H1 (cell line): ENCODE measurements at regions not wholly inside any gene's neighbourhood (a gene's known extent, or its start where the extent isn't known, plus 50 kb on each side); places are given as distances from the start of the nearest gene placed in this dataset.

Experiments
- BACH1 ChIP-seq: IDR thresholded peaks from 2 replicates; pipeline ENCODE4 v1.6.1; 2012; ENCODE audit warnings: low read length, improper control_type of control experiment
- BRCA1 ChIP-seq: IDR thresholded peaks from 2 replicates; pipeline ENCODE4 v1.6.1; 2012; ENCODE audit warnings: low read depth, low read length, improper control_type of control experiment
- CHD7 ChIP-seq: fragments of 300-600 bp; sonication (generic); IDR thresholded peaks from 2 replicates; pipeline ENCODE4 v1.7.1; 2012; ENCODE audit warnings: low read length, moderate library complexity, mild to moderate bottlenecking, inconsistent platforms; ENCODE audit not compliant: insufficient replicate concordance
- CTBP2 ChIP-seq: IDR thresholded peaks from 2 replicates; pipeline ENCODE4 v1.7.0; 2011; ENCODE audit warnings: borderline replicate concordance, mild to moderate bottlenecking, moderate library complexity, mixed read lengths, low read length; ENCODE audit not compliant: insufficient read depth, insufficient read length
- HDAC2 ChIP-seq, 2 experiments: fragments of 300-600 bp in 1 of 2; sonication (generic) in 1 of 2; IDR thresholded peaks; 2 replicates each; pipeline ENCODE4 v1.6.1; 2011 to 2012; ENCODE audit warnings: low read depth in 2 of 2, low read length in 2 of 2, mild to moderate bottlenecking in 2 of 2, moderate library complexity in 2 of 2, borderline replicate concordance in 1 of 2, inconsistent platforms in 1 of 2
- JUN ChIP-seq: IDR thresholded peaks from 2 replicates; pipeline ENCODE4 v1.6.1; 2011; ENCODE audit warnings: low read depth, mild to moderate bottlenecking, improper control_type of control experiment, low read length
- POLR2A ChIP-seq, 2 experiments: IDR thresholded peaks; 1 replicate in 1 of 2; 2 replicates in 1 of 2; pipeline ENCODE4 v1.6.1; 2011; ENCODE audit warnings: low read depth in 2 of 2, low read length in 2 of 2, mild to moderate bottlenecking in 2 of 2; ENCODE audit errors: control extremely low read depth in 1 of 2
- RFX5 ChIP-seq: IDR thresholded peaks from 2 replicates; pipeline ENCODE4 v1.6.1; 2011; ENCODE audit warnings: low read depth, low read length, improper control_type of control experiment, borderline replicate concordance
- RNF2 ChIP-seq: fragments of 200-900, 300-1000 bp; sonication (generic); IDR thresholded peaks from 2 replicates; pipeline ENCODE4 v1.7.1; 2016; ENCODE audit warnings: borderline replicate concordance, low read depth, mild to moderate bottlenecking, antibody characterized with exemption, low read length; ENCODE audit not compliant: poor library complexity, severe bottlenecking; ENCODE audit errors: missing control alignments
- SAP30 ChIP-seq: fragments of 300-600 bp; sonication (generic); IDR thresholded peaks from 2 replicates; pipeline ENCODE4 v1.7.1; 2012; ENCODE audit warnings: low read length, moderate library complexity, mild to moderate bottlenecking, inconsistent platforms; ENCODE audit not compliant: insufficient read depth, insufficient replicate concordance
- SIX5 ChIP-seq: IDR thresholded peaks from 2 replicates; pipeline ENCODE4 v1.6.1; 2011; ENCODE audit warnings: mild to moderate bottlenecking, low read depth, low read length
- YY1 ChIP-seq: IDR thresholded peaks from 2 replicates; pipeline ENCODE4 v1.6.1; 2011; ENCODE audit warnings: low read depth, mild to moderate bottlenecking, low read length

GRCh38 chr1:177593105-177593504 is 376.8 kb downstream of the SEC16B start (continued):
- TF ChIP-seq CHD7 (no peak), POLR2A (IDR thresholded peaks at IDR 0.05; ENCODE audit: control extremely low read depth in 1 of 2, low read depth in 2 of 2, low read length in 2 of 2) (no peak), RFX5 (no peak), RNF2 (no peak), HDAC2 (IDR thresholded peaks at IDR 0.05; ENCODE audit: borderline replicate concordance in 1 of 2, low read depth in 2 of 2, low read length in 2 of 2) (no peak), CTBP2 (no peak), SAP30 (no peak), YY1 (no peak), SIX5 (no peak), BACH1 (no peak), JUN (no peak), BRCA1 (no peak)
